MV-4-11 (cell line): ENCODE measurements at regions not wholly inside any gene's neighbourhood (a gene's known extent, or its start where the extent isn't known, plus 50 kb on each side); places are given as distances from the start of the nearest gene placed in this dataset.

Experiments
- DNase-seq: peaks from one replicate; lab custom pipeline; 2025; lab: John Stamatoyannopoulos, UW

DNA sequence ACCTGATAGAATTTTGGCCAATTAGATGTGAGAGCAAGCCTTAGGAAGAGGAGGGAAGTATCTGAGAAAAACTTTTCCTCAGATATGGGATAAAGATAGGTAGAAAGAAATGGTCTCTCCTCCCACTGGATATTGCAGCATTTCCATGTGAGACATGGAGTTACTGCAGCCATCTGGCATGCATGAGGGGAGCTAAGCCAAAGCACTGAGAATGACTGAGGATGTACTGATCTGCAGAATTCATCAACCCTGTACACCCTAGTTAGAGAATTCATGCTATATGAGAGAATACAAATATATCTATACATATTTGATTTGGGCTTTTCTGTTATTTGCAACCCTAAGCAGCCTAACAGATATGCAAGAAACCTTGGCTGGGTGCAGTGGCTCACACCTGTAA lies 52.5 kb upstream of the RPL34 start:
- DNase-seq: no peak

DNA sequence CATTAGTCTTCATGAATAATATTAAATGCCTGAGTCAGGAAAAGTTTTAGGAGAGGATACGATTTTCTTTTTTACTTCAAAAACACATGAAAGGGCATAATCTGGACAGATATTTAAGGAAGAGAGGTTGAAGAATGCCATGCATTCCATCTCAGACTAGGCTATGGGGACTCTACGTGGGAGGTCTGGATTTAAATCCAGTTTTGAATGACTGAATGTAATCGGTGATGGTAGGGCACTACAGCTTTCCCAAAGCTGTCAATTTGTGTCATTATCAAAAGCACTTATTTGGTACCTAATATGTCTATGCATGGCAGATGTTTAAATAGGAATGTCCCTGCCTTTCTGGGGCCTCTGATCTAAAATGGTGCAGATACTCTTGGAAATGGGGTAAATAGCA lies 59.3 kb upstream of the RPL34 start:
- DNase-seq: no peak

DNA sequence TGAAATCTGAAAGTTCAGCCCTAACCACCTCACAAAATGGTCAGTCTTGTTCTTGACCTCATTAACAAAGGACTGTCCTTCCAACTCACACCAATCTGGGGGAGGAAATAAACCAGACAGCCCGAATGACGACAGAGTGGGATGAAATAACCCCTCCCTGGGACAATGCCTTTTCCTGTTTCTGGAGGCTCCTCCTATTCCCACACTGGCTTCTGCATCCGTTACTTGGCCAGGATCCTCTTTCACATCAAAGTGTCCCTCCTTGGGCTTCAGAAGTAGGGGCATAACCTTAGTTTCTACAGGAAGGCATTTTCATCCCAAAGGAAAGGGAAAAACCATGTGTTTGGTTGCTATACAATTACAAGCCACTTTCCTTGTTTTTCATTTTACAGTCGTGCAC lies 59.8 kb upstream of the RPL34 start:
- DNase-seq: no peak

DNA sequence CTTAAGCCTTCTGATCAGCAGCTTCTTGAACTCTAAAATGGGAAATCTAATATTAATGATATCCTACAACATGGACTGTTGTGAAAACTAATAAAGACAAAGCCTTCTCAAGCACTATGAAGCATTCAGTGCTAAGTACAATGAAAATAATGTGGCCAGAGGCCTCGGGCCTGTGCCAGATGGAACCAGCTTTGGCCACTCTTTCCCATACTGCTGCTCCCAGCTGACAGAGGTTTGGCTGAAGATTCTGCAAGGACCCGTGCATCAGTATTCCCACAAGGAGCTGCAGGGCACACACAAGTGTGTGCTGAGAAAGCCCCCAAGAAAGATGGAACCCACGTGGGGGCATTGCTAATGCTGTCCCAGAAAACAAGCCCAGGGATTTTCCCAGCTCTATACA lies 60.5 kb upstream of the RPL34 start:
- no peak for DNase-seq

DNA sequence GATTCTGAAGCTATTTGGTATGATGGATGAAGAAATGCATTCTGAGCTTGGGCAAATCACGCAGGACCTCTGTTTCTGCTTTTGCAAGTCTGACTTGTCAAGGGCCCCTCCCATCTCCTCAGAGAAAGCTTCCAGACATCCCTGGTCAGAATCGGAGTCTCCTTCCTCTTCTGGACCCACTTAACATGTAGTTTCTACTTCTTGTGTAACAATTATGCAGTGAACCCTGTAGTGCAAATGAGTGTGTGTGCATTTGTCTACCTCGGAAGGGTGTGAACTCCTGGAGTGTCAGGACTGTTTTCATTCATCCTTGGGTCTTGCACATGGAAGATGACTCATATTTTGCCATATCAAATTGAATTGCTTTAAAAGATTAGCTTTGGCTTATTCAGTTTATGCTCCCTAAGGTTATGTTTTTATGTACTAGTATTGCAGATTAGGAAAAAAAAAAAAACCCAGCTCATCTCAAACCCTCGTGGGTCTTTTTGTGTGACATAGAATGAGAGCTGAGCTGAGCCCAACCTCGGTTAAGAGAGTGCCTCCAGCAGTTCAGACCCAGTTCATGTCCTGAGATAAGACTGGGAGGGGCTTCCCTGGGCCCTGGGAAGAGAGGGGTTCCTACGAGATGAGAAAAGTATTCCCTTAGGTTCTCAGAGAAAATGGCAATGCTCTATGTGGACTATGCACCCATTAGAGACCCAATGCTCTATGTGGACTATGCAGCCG lies 61.1 kb upstream of the RPL34 start:
- peak; percentile 71 for DNase-seq

DNA sequence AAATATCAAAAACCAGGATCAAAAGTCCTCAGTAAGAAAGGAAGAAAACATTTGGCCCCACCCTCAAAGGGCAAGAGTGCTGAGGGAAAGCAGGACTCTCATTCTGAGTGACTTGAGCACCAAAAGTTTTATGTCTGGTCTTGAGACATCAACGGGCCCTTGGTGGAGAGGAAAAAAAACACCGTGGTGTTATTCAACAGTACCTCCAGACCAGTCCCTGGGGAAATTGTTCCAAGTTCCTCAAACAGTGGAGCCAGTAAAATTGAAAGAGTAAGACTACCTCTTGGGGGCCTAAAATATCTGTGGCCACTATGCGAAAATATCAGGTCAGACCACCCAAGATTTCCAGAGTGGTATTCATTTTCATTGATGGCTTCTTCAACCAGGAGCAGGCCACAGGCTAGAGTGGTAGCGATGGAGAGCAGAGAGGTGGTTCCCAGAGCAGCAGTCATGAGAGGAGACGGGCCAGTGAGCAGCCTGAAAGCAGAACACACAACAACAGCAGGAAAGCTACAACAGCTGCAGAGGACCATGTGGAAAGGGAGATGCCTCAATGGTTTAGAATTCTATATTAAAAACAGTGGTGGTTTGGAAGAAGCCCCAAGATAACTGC lies 63.7 kb upstream of the RPL34 start:
- no peak for DNase-seq

DNA sequence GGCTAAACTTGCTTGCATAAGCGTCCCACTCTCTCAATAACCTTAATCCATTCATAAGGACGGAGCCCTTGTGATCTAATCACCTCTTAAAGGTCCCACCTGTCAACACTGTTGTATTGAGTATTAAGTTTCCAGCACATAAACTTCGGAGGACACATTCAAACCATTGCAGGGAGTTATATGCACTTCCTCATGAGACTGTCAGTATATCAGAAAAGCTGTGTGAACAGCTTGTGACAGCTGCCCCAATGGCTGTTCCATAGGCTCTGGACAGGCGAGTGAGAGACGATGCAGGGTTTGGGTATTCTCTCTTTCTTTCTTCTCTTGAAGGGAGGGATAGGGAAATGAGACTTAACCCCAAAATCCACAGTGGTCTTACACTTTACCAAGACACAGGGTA lies 64.2 kb upstream of the RPL34 start:
- DNase-seq: no peak

DNA sequence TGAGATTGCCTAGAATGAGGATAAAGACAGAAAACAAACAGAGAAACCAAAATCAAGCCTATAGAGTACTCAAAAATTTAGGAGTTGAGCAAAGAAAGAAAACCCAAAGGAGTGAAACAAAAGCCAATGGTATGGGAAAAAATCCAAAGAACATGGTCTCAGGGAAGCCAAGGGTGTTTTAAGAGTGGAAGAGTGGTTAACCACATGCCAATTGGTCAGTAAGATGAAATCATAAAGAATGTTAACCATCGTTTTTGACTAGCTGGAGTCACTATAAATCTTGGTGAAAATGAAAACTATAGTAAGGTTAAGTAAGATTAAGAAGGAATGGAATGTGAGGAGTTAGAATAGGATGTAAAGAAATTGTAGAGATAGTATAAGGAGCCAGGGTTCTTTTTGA lies 64.7 kb upstream of the RPL34 start:
- DNase-seq: no peak

DNA sequence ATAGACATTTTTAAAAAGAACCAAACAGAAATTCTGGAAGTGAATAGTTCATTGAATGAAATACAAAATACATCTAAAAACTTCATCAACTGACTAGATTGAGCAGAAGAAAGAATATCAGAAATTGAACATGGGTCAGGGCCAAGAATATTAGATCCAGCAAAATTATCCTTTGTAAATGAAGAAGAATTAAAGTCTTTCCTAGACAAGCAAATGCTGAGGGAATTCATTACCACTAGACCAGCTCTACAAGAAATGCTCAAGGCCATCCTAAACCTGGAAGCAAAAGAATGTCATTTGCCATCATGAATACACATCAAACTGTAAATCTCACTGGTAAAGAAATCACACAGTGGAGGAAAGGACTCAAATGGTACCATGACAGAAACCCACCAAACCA lies 72.7 kb upstream of the RPL34 start:
- no peak for DNase-seq

DNA sequence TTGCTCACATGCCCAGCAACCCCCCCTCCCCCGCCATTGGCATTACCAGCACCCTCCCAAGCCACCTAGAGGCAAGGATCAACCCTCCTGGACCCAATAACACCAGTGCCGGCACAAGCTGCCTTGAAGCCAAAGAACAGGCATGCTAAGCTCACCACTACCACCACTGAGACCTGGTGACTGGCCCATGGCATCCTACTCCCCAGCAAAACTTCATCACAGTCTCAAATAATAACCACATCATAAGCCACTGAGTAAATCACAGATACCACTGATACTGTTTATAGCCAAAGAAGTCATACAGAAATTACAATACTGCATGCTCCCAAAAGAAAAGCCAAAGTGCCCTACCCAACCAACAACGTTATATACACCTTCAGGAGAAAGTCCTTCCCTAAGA lies 73.6 kb upstream of the RPL34 start:
- no peak for DNase-seq

DNA sequence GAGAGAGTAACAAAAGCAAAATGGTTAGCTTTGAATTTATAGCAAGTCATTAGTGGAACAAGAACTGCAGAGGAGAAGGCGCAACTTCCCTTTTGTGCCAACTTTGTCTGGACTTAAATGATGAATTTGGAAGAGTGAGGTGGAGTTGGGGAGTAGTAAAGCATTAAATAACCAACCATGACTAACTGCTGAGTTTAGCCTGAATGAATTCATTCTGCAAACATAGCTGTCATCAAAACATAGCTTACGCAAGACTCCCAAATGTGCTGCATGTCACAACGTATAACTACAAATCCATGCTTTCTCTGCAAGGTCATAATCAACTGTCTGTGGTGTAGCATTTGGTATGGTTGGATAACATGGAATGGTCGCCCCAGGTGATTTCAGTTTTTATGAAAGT lies 75.9 kb upstream of the RPL34 start:
- peak; percentile 94 for DNase-seq

DNA sequence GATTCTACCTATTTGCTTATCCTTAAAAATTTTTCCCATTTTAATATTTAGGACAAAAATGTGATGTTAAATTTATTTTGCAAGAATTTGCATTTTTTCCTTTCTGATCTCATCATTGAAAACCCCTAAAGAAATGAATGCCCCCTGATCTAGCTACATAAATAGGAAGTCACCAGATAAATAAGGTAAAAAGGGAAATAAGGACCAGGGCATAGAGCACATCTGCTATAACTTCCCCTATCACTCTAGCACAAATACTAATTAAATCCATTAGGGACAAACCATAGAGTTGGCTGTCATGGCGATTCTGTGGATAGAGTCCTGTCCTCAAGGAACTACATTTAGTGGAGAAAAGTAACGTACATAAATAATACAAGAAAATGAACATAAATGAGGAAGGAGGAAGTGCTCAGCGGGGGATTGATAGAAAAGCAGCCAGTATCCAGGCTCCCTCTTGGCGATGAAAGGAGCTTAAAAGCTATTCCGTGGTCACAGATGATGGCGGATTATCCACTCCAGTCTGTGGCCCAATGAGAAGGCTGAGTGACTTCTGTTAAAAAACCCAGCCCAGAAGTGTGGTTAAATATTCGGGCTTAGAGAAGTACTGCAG lies 76.9 kb upstream of the RPL34 start:
- peak; percentile 31 for DNase-seq

DNA sequence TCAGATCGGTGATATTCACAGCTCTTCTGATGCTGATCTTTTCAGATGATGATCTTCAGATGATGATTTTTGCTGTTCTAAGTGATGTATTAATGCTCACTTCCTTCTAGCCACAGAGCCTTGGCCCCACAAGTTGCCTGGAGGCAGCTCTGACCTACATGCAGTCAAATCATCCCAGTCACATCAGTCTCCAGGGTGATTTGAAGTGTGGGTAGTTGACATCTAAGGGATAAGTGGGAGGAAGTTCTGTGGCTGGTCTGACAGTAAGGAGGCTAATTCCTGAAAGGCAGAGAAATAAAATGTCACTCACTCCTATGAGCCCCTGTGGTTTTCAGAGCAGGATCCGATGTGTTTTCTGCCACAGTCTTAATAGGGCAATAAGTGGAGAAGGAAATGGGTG lies 79.8 kb upstream of the RPL34 start:
- peak; percentile 61 for DNase-seq

DNA sequence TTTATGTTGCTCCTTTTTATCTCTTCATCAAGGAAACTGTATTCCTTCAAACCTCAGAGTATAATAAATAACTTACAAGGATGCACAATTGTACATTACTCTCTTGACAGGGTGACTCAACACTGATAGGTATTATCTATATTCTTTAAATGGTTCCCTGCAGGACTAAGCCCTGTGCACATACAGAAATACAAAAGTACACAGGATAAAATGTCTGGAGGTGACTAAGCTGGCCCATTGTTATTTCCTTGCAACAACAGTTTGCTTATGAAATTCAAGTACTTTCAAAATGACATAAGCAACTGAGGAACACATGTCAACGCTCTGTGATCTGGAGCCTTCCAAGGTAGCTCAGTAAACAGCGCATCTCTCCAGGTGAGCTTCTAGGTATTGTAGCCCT lies 83.8 kb upstream of the RPL34 start:
- no peak for DNase-seq

DNA sequence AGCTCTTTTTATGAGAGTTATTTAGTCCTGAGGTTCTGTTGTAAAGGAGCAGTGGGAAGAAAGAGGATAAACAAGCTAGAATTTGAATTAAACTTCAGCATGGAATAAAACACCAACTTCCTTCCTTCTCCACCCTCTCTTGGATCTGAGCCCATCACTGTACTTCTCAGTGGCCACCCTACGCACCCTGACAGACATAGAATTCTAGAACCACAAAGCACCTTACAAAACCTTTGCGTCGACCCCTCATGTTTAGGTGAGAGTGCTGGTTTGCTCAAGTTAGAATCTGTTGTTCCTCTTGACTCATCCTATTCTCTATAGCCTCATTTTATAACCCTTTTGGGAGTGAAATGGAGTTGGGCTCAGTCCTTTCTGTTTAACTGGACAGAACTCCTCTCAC lies 84.6 kb upstream of the RPL34 start:
- no peak for DNase-seq

DNA sequence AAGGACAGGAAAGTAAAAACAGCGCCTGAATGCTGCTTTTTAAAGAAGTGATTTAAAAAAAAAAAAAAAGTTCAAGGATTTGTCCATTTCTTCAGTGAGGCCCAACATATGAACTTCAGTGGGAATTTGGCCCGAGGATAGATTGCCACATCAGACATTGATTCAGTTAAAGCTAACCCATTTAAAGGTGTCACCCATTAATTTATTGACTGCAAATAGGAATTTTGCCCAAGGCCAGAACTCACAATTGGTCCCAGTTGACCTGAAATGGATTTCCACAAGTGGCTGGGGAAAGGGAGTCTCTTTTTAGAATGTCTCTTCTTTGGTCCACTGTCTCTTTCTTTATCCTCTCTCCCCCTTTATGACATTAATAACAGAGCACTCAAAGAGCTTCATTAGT lies 86.5 kb upstream of the RPL34 start:
- DNase-seq: no peak

DNA sequence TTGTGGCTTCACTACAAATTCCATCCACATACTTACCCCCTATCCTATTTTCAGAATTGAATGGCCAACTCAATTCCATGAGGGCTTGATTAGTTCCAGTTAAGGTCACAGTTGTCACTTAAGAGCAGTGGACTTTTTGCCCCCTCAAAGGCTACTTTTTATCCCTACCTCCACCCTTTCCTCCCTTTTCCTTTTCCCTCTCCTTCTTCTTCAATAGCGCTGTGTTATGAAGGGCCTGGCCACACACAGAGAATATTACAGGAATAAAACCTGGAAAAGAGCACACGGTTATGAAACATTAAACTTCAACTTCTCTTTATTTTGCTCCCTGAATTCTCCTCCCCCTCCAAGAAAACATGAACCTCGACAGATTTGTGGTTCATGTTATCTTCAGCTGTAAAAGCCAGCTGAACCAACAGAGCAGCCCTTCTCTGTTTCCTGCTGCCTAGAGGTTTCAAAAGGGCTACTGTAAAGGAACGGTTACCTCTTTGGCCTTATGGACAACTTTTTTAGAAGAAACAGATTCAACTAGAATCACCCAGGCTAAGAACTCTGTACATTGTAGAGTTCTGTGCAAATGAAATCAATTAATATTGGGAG lies 87.0 kb upstream of the RPL34 start:
- peak; percentile 27 for DNase-seq

DNA sequence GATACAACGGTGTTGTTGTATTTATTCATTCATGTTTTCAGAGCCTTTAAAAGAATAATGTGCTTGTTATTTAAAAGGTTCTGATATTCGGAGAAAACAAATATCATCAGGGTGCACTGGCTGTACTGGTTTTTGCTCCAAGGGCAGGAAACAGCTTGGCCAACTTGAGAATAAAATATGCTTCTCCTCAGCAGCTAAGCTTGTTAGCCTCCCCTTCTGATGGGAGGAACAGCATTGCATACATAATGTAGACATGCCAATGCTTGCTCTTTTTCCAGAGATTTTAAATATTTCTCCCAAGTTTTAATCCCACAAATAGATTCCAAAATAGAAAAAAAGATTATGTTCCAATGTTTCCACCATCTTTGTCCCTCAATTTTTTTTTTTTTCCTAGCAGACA lies 87.6 kb upstream of the RPL34 start:
- no peak for DNase-seq

DNA sequence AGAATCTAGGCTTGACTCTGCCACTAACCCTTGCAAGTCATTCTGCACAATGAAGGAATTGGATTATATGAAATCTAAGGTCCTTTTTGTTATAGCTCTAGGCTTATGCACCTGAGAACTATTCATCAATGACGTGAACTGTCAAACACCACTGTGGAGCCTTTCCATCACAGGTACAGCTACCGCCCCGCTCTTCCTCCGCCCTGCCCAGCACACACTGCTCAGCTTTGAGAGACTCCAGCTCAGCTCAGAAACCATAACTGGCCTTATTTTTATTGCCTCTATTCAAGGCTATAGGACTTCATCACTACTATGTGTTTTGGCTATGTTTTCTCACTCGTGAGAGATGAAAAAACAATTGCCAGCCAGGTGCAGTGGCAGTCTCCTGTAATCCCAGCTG lies 88.2 kb upstream of the RPL34 start:
- DNase-seq: no peak

DNA sequence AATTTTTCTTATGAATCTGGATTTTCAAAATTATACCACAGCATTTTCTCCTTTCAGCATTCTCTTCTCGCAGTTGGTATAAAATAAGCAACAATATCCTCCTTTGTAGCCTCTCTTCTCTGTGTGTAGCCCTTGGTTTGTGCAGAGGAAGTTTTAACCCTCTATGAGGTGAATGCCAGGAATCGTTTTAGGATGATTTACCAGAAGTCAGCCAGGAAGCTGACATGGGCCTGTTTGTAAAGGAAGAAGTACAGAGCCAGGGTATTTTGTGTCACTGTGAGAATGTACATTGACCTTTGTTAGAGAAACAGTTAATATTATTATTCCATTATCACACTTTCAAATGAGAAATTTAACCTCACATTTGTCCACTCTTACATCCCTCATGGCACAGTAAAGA lies 88.9 kb upstream of the RPL34 start:
- DNase-seq: no peak

DNA sequence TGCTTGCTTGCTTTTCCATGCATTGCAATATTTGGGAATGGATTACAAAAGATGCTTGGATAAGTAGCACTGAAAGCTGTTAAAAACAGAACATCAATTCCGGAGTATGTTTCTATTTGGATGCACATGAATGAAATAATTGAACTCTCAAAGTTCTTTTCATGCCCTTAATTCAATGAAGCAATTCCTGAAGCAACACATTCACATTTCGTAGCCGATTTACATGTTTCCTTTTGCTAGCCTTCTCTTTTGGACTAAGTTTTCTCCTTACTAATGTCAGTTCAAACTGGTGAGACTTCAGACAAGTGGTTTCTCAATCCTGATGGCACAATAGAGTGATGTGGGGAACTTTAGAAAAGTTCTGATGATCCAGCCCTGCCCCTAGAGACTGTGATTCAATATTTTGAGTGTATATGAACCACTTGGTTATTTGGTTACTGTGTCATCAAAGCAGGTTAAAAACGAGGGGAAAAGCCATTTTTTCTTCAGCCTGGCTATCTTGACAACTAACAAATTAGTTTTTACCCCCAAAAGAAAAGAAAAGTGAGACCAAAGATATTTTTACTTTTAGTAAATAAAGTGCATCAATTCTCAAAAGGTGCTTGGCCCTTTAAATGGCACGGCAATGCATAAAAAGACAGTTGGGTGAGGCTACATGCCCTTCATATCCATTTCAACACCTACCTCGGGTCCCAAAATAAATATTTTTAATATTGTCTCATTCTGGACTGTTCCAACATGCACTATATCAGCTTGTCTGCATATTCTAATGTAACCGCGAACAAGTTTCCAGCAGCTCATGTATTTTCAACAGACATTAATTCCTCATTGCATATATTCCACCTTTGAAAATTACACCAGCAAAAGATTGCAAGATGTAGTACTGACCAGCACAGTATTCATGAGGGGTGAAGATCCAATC lies 90.1 kb upstream of the RPL34 start:
- DNase-seq: peak; percentile 8

DNA sequence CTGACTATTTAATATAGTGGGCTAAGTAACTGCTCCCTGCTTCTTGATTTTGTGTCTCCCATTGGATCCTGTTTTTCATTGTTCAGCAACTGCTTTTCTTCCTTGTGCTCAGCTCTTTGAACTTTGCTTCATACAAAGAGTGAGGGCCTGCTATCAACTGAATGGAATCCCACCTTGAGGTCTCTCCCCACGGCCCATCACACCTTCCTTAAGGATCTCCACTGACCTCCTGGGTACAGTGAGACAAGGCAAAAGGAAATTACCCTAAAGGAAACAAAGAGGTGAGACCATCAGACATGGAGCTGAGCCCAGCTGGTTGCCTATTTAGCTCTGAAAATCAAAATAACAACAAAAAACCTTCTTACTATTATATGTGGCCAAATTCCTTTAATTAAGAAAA lies 91.3 kb upstream of the RPL34 start:
- no peak for DNase-seq
